SHP77 (cell line): ENCODE measurements at regions not wholly inside any gene's neighbourhood (a gene's known extent, or its start where the extent isn't known, plus 50 kb on each side); places are given as distances from the start of the nearest gene placed in this dataset.
"Not testable (repeated sequence)": the region's sequence is repeated elsewhere in the genome, so short reads cannot be mapped to it uniquely, and the experiment has no call there.

Experiments used
- DNase-seq, 2 experiments: peaks; one replicate each; lab custom pipeline; 2025; lab: John Stamatoyannopoulos, UW

GRCh38 chr3:127520993-127521392 lies 69.5 kb downstream of the TPRA1 start:
- DNase-seq, result no peak

DNA sequence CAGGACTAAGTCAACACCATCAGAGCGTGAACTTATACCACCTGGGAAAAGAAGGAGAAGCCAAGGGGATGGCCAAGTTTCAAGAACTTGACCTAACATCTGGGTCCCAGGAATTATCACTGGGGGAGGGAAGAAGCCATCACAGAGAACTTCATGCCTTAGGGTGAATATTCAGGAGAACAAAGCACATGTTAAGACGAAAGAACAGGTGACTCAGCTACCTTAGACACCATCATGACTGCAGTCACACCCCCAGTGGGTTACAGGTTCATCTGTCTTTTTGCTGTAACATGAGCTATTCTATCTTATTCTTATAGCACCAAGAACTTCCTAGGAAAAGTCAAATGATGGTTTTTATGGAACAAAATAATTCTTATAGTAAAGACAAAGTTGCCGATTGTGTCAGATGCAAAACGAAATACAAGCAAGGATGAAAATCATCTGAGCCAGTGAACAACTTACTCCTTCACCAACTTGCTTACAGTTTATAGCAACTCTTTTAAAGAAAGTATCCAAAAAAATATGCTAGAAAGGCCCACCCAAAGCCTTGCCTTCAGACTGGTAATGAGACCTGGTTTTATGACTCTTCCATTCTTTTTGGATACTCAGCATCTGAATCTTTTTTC lies 72.0 kb downstream of the TPRA1 start:
- DNase-seq, result no peak

DNA sequence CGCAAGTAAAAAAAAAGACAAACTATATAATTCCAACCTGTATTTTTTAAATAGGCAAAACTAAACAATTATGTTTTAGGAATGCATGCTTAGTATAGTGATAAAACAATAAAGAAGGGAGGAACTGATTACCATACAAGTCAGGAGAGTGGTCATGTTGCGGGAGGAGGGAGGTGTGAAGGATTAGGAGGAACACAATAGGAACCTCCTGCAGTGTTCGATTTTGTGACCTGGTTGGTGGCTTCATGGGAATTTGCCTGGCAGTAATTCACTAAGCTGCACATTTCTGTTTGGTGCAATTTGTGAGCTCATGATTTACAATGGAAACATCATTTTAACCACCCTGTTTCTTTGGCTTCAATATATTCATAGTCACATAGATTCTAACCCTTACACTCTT lies 78.3 kb downstream of the TPRA1 start:
- DNase-seq, result no peak

GRCh38 chr3:127501177-127501576 lies 89.4 kb downstream of the TPRA1 start:
- no peak for DNase-seq

GRCh38 chr3:127497676-127498075 lies 92.9 kb downstream of the TPRA1 start:
- DNase-seq, result no peak

GRCh38 chr3:127497166-127497565 lies 93.4 kb downstream of the TPRA1 start:
- no peak for DNase-seq

DNA sequence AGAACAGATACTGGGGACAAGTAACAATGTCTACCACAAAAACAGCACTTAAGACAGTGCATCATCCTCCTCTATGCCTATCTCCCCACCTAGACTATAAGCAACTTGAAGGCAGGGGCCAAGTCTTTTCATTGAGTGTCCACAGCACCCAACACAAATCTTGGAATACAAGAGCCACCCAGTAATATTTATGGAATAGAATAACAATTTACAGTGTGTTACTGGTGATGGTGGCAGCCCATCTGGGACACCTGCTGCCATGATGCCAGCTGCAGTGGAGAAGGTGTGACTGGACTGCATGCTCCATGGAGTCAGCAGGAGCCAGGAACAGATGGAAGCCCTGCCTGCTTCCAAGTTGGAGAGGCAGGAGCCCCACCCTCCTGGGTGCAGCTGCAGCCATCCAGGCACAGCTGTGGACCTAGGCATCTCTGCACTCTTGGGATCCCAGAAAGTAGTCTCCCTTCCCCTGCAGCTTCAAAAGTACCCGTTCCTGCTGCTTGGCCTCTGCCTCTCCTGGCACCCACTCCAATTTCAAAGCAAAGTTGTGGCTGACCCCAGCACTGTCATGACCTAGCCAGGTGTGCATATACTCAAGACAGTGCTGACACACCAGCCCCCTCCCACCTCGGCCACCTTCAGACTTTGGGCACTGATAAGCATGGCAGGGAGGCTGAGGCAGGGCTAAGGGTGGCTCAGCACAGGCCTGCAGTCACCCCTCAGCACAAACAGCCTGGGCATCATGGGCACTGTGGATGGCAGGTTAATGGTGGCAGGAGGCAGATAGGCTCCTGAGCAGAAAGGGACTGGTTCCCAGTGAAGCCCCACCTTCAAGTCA lies 94.5 kb downstream of the TPRA1 start:
- DNase-seq, result peak in 1 of 2 experiments; percentile 39

DNA sequence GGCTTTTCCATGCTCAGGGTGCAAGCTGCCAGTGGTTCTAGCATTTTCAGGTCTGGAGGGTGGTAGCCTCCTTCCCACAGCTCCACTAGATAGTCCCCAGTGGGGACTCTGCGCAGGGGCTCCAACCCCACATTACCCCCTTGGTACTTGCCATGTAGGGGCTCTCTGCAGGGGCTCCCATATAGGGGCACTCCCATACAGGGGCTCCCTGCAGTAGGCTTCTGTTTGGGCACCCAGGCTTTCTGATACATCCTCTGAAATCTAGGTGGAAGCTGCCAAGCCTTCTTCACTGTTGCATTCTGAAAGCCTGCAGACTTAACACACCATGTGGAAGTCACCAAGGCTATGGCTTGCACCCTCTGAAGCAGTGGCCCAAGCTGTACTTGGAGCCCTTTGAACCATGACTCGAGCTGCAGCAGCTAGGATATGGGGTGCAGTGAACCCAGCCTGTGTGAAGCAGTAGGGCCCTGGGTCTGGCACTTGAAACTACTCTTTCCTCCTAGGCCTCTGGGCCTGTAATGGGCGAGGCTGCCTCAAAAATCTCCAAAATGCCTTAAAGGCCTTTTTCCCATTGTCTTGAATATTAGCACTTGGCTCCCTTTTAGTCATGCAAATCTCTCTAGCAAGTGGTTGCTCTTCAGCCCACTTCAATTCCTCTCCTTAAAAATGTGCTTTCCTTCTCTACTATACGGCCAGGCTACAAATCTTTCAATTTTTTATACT lies 96.4 kb downstream of the TPRA1 start:
- no peak for DNase-seq

- no peak for DNase-seq
Observed at GRCh38 chr3:127492426-127492825, 98.1 kb downstream of the TPRA1 start.

DNA sequence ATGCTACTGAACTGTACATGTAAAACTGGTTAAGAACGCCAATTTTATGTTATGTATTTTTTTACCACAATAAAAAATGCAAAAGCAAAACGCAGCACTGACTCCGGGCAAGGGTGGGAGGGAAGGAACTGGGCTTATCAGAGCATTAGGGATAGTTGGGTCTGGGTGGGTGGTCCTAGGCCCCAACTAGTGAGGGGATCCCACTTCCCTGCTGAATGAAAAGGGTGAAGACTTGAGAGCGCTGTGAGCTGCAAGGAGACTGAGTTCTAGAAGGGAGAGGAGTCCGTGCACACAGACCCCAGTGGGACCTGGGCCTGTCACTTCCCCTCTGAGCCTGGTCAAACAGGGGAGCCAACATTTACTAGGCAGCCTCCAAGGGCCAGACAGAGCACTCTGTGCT lies 98.6 kb downstream of the TPRA1 start:
- DNase-seq, result no peak

DNA sequence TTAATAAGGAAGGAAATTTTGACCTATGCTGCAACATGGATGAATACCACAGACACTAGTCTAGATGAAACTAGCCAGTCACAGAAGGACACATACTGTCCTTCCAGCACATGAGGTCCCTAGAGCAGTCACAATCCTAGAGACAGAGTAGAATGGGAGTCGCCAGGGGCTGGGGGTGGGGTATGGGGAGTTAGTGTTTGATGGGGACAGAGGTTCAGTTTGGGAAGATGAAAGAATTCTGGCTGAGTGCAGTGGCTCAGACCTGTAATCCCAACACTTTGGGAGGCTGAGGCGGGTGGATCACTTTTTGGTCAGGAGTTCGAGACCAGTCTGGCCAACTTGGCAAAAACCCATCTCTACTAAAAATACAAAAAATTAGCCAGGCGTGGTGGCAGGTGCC lies 99.2 kb downstream of the TPRA1 start:
- DNase-seq, result no peak

- DNase-seq, result not testable (repeated sequence)
Observed at GRCh38 chr3:127491024-127491305, 99.6 kb downstream of the TPRA1 start.

- no peak for DNase-seq
Observed at GRCh38 chr3:127490271-127491023, 100.1 kb downstream of the TPRA1 start.

DNA sequence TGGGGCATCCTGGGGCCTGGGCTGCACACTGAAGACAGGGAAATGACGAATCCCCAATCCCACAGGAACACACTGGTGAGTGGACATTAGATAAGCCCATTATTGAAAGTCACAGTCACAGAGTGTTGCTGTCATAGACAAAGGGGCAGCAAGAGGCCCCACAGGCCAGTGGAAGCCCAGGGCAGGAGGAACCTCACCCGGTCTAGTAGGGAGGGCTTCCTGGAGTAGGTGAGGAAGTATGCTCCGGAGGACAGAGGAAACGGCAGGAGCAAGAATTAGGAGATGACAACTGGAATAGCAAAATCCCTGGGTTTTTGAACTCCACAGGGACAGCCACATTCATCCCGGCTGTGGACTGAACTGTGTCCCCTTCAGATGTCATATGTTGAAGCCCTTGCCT lies 101.2 kb downstream of the TPRA1 start:
- no peak for DNase-seq

DNA sequence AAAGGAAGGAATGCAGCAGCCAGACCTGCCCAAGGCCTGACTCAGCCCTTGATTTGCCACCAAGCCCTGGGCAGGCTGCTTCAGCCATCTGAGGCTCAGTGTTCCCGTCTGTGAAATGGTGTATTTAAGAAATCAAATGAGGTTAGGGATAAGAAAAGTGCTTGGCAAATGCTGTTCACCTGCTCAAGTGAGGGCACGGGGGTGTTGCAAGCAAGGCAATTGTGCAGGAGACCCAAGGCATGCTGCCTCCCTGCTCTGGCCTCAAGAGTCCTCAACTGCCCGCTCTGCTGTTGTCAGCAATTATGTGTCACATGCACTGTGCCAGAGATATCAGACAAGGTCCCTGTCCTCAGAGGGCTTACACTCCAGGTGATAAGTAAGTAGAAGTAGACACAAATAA lies 101.8 kb downstream of the TPRA1 start:
- no peak for DNase-seq

DNA sequence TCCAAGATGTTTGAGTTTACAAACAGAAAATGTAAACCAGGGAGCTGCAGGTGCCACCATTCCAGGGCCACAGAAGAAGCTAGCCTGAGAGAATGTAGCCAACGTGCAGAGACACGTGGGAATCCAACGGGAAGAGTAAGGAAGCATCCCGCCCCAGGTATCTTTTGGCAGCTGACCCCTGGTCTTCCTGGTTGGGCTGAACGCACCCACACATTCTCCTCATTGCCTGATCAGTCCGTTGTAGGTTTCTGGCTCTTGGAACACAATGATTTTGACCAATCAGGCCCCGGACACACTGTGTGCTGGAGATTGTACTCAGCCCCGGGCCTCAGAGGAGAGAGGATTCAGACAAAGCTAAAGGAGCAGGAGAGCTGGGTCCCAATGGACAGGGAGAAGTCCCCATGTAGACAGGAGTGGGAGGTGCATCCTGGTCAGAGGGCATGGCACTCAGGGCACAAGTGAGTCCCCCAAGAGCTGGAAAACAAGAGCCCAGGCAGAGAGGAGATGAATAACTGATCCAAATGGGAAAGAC lies 102.3 kb downstream of the TPRA1 start:
- no peak for DNase-seq

DNA sequence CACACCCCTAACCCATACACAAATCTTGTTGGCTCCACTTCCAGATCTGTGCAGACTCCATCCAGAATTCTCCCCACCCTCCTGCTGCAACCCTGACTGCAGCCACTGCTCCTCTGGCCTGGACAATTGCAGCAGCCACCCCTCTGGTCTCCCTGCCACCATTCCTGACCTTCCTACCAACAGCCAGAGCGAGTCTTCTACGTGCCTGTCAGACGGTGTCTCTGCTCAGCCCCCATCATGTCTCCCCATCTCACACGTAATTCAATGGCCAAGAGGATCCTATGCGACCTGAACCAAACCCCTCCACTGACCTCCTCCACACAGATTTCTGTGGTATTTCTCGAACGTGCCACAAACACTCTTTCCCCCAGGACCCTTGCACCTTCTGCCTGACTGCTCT lies 103.3 kb downstream of the TPRA1 start:
- DNase-seq, result no peak

DNA sequence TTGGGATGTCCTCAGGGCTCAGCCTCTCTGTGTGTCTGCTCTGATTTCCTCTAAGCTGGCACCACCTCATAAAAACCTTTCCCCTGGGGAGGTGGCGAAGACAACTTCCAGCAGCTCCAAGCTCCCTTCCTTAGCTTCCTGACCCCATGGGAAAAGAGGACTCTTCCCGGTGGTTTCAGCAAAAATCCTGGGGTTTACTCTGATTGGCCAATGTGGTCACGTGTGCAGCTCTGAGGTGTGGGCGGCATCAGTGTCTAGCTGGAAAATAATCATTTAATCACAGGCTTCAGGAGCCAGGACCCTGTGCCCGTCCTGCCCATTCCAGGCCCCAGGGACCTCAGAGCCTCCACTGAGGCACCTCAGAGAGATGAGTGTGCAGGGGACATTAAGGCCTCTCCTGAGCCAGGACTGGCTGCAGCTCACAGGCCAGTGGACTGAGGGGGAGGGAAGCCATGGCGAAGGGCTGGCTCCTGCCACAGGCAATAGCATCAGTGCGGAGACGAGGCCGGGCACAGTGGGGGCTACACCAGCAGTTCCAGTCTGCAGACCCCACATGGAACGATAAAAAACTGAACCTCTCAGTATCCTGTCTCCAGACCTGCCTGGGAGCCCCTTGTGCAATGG lies 104.1 kb downstream of the TPRA1 start:
- DNase-seq, result no peak

GRCh38 chr3:127485396-127486170 lies 105.0 kb downstream of the TPRA1 start:
- no peak for DNase-seq

DNA sequence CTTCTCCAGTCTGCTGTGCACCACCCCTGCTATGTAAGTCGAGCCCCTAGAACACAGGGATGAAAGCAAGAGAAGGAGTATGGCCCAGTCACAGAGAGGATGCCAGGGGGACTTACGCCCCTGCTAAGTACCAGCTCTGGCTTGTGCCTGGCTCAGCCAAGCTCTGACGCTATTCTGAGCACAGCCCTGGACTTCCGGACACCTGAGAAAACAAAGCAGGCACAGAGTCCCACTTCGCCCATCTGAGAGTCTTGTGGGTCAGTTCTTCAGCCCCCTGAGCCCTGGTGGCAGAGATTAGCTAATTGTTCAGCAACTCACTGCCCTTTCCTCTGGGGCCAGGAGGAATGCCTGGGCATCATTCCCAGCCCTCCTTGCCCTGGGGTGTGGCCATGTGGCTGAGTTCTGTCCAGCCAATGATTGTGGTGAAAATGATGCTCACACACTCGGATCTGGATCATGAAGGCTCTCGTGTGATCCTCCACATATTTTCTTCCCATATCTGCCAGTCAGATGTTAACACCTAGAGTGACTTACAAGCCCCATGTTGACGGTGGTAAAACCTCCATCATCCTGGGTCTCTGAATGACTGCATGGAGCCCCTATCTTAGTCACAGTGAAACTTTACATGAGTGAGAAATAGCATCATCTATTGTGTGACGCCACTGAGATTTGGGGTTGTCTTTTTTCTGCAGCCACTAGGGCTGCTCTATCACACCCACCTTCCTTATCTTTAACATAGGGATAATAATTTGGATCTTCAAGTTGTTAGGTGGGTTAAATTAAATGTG lies 105.7 kb downstream of the TPRA1 start:
- DNase-seq, result peak; percentile 37 to 48
